ENCODE measurements at regions not wholly inside any gene's neighbourhood (a gene's known extent, or its start where the extent isn't known, plus 50 kb on each side); places are given as distances from the start of the nearest gene placed in this dataset.
"Not testable (repeated sequence)": the region's sequence is repeated elsewhere in the genome, so short reads cannot be mapped to it uniquely, and the experiment has no call there.

GRCh38 chr10:106038246-106038645 is 1126.3 kb downstream of the SORCS1 start:
- no peak for DNase-seq

GRCh38 chr10:106033065-106033464 is 1131.4 kb downstream of the SORCS1 start:
- DNase-seq = no peak

GRCh38 chr10:106032450-106033002 is 1132.0 kb downstream of the SORCS1 start:
- no peak for DNase-seq

GRCh38 chr10:106027240-106027639 is 1137.3 kb downstream of the SORCS1 start:
- no peak for DNase-seq

GRCh38 chr10:106025208-106025811 is 1139.2 kb downstream of the SORCS1 start:
- DNase-seq = no peak

- DNase-seq = no peak
Observed at GRCh38 chr10:106023329-106023728, 1141.2 kb downstream of the SORCS1 start.

GRCh38 chr10:106019559-106019958 is 1144.9 kb downstream of the SORCS1 start:
- DNase-seq = not testable (repeated sequence)

- not testable (repeated sequence) for DNase-seq
Observed at GRCh38 chr10:106015369-106016199, 1148.9 kb downstream of the SORCS1 start.

GRCh38 chr10:106011250-106011649 is 1153.3 kb downstream of the SORCS1 start:
- DNase-seq = no peak

GRCh38 chr10:106000721-106001120 is 1163.8 kb downstream of the SORCS1 start:
- DNase-seq = no peak

- DNase-seq = no peak
Observed at GRCh38 chr10:105993609-105994008, 1170.9 kb downstream of the SORCS1 start.

- no peak for DNase-seq
Observed at GRCh38 chr10:105992928-105993327, 1171.6 kb downstream of the SORCS1 start.

GRCh38 chr10:105990529-105990928 is 1174.0 kb downstream of the SORCS1 start:
- no peak for DNase-seq

GRCh38 chr10:105989995-105990394 is 1174.5 kb downstream of the SORCS1 start:
- DNase-seq = no peak

GRCh38 chr10:105988848-105989247 is 1175.7 kb downstream of the SORCS1 start:
- no peak for DNase-seq

- DNase-seq = no peak
Observed at GRCh38 chr10:105986912-105987635, 1177.4 kb downstream of the SORCS1 start.

- no peak for DNase-seq
Observed at GRCh38 chr10:105986486-105986885, 1178.0 kb downstream of the SORCS1 start.

- no peak for DNase-seq
Observed at GRCh38 chr10:105982735-105983134, 1181.8 kb downstream of the SORCS1 start.

- DNase-seq = no peak
Observed at GRCh38 chr10:105981679-105982078, 1182.8 kb downstream of the SORCS1 start.

- no peak for DNase-seq
Observed at GRCh38 chr10:105974803-105975456, 1189.6 kb downstream of the SORCS1 start.

GRCh38 chr10:105973902-105974301 is 1190.6 kb downstream of the SORCS1 start:
- no peak for DNase-seq

- DNase-seq = no peak
Observed at GRCh38 chr10:105973360-105973759, 1191.1 kb downstream of the SORCS1 start.

- no peak for DNase-seq
Observed at GRCh38 chr10:105971460-105971859, 1193.0 kb downstream of the SORCS1 start.

Measured in activated CD4-positive, alpha-beta T cell treated with anti-CD3 and anti-CD28 coated beads, Interleukin-2, amount 50 U/mL, for 16 hours (primary cell).